ENCODE measurements at regions not wholly inside any gene's neighbourhood (a gene's known extent, or its start where the extent isn't known, plus 50 kb on each side); places are given as distances from the start of the nearest gene placed in this dataset.

GRCh38 chr16:88281858-88282563 lies 100.7 kb upstream of the ZNF469 start:
- TF ChIP-seq CTCF (IDR thresholded peaks at IDR 0.05) (no peak), EZH2phosphoT487 (IDR thresholded peaks at IDR 0.05) (no peak), EZH2 (IDR thresholded peaks at IDR 0.05) (no peak)
